Ishikawa (cell line): ENCODE measurements at regions not wholly inside any gene's neighbourhood (a gene's known extent, or its start where the extent isn't known, plus 50 kb on each side); places are given as distances from the start of the nearest gene placed in this dataset.

Experiments used
- CEBPB ChIP-seq: IDR thresholded peaks from 2 replicates; pipeline ENCODE4 v1.6.1; 2012
- CREB1 ChIP-seq: IDR thresholded peaks from 2 replicates; pipeline ENCODE4 v1.6.1; 2012; ENCODE audit warnings: low read depth
- EGR1 ChIP-seq: IDR thresholded peaks from 2 replicates; pipeline ENCODE4 v1.6.1; 2012
- EP300 ChIP-seq: IDR thresholded peaks from 2 replicates; pipeline ENCODE4 v1.6.1; 2012; ENCODE audit warnings: borderline replicate concordance
- FOXM1 ChIP-seq: IDR thresholded peaks from 2 replicates; pipeline ENCODE4 v1.6.1; 2012; ENCODE audit warnings: low read depth, borderline replicate concordance
- RAD21 ChIP-seq: IDR thresholded peaks from 2 replicates; pipeline ENCODE4 v1.6.1; 2012; ENCODE audit warnings: low read depth
- TAF1 ChIP-seq: IDR thresholded peaks from 2 replicates; pipeline ENCODE4 v1.6.1; 2012; ENCODE audit warnings: low read depth, mild to moderate bottlenecking
- TCF12 ChIP-seq: IDR thresholded peaks from 2 replicates; pipeline ENCODE4 v1.6.1; 2012; ENCODE audit warnings: low read depth
- TEAD4 ChIP-seq: IDR thresholded peaks from 2 replicates; pipeline ENCODE4 v1.6.1; 2012
- YY1 ChIP-seq: IDR thresholded peaks from 2 replicates; pipeline ENCODE4 v1.6.1; 2012; ENCODE audit warnings: low read depth
- ZBTB7A ChIP-seq: IDR thresholded peaks from 2 replicates; pipeline ENCODE4 v1.6.1; 2012; ENCODE audit warnings: low read depth
- TF ChIP-seq, protein P1 (sequence below): IDR thresholded peaks from 2 replicates; pipeline ENCODE4 v1.6.1; 2012
- TF ChIP-seq, protein P2 (sequence below): IDR thresholded peaks from 2 replicates; pipeline ENCODE4 v1.6.1; 2012; ENCODE audit warnings: low read depth, mild to moderate bottlenecking

DNA sequence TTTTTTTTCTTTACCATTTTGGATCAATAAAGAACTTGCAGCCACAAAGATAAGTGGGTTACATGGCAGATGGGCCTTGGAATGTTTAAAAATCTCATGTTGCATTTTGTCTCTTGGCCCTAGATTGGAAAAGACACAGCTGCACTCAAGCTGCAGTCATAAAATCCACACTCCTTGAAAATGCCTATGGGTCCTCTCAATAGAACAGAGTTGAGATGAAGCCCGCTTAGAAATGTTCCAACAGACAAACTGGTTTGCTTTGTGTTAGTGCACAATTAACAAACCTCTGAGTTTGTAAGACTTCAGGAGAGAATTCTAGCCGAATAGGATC is 401.2 kb upstream of the CDIN1 start:
- TF ChIP-seq FOXM1 = no peak
- TF ChIP-seq, protein P1, sequence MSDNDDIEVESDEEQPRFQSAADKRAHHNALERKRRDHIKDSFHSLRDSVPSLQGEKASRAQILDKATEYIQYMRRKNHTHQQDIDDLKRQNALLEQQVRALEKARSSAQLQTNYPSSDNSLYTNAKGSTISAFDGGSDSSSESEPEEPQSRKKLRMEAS = no peak
- no peak for TF ChIP-seq TCF12
- TF ChIP-seq, protein P2, sequence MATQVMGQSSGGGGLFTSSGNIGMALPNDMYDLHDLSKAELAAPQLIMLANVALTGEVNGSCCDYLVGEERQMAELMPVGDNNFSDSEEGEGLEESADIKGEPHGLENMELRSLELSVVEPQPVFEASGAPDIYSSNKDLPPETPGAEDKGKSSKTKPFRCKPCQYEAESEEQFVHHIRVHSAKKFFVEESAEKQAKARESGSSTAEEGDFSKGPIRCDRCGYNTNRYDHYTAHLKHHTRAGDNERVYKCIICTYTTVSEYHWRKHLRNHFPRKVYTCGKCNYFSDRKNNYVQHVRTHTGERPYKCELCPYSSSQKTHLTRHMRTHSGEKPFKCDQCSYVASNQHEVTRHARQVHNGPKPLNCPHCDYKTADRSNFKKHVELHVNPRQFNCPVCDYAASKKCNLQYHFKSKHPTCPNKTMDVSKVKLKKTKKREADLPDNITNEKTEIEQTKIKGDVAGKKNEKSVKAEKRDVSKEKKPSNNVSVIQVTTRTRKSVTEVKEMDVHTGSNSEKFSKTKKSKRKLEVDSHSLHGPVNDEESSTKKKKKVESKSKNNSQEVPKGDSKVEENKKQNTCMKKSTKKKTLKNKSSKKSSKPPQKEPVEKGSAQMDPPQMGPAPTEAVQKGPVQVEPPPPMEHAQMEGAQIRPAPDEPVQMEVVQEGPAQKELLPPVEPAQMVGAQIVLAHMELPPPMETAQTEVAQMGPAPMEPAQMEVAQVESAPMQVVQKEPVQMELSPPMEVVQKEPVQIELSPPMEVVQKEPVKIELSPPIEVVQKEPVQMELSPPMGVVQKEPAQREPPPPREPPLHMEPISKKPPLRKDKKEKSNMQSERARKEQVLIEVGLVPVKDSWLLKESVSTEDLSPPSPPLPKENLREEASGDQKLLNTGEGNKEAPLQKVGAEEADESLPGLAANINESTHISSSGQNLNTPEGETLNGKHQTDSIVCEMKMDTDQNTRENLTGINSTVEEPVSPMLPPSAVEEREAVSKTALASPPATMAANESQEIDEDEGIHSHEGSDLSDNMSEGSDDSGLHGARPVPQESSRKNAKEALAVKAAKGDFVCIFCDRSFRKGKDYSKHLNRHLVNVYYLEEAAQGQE = no peak
- no peak for TF ChIP-seq CEBPB
- TF ChIP-seq TAF1 = no peak
- no peak for TF ChIP-seq EP300
- no peak for TF ChIP-seq ZBTB7A
- no peak for TF ChIP-seq CREB1
- no peak for TF ChIP-seq EGR1
- no peak for TF ChIP-seq RAD21
- TF ChIP-seq TEAD4 = no peak
- no peak for TF ChIP-seq YY1
